ENCODE measurements at regions not wholly inside any gene's neighbourhood (a gene's known extent, or its start where the extent isn't known, plus 50 kb on each side); places are given as distances from the start of the nearest gene placed in this dataset.

GRCh38 chr20:12941025-12941424, 67.7 kb upstream of the SPTLC3 start:
- Histone ChIP-seq H3K27me3 (ENCODE audit: control insufficient read depth in 2 of 2, insufficient read depth in 2 of 2, low read length in 2 of 2) (no peaks in the 10 kb centered on the region), H3K4me2 (replicated peaks; ENCODE audit: extremely low read depth, low read length, poor library complexity, severe bottlenecking) (no peak overlapping the region), H2AFZ (ENCODE audit: insufficient read depth, low read depth, low read length, poor library complexity, severe bottlenecking) (no peak overlapping the region), H4K20me1 (ENCODE audit: insufficient read depth, low read length) (no peaks in the 10 kb centered on the region), H3K27ac (ENCODE audit: low read depth in 1 of 2, low read length in 2 of 2) (no peak overlapping the region), H3K9ac (ENCODE audit: insufficient read depth, low read length, poor library complexity, severe bottlenecking) (no peak overlapping the region), H3K4me3 (replicated peaks in 1 of 3; ENCODE audit: low read depth in 2 of 3, low read length in 3 of 3) (no peak overlapping the region), H3K36me3 (replicated peaks in 1 of 2; ENCODE audit: control insufficient read depth in 1 of 2, insufficient read depth in 2 of 2, low read length in 2 of 2) (no peaks in the 10 kb centered on the region), H3K4me1 (ENCODE audit: control insufficient read depth in 1 of 2, insufficient read depth in 2 of 2, low read length in 2 of 2) (no peaks in the 10 kb centered on the region), H3K9me3 (replicated peaks in 1 of 2; ENCODE audit: control insufficient read depth in 1 of 2, insufficient read depth in 1 of 2, low read length in 2 of 2) (no peaks in the 10 kb centered on the region), H3K79me2 (ENCODE audit: insufficient read depth, low read length) (no peaks in the 10 kb centered on the region)
- no peak overlapping the region for H3K27ac Mint-ChIP-seq
- no peak for DNase-seq
- 100% methylated on average over 1 of the region's 1 CpG for WGBS (ENCODE audit: insufficient coverage)
- no peak overlapping the region for H3K4me3 Mint-ChIP-seq
- TF ChIP-seq CTCF (IDR thresholded peaks at IDR 0.05), result no peak
- intact Hi-C loops (cut with micrococcal nuclease), result no loop called here
- no peaks in the 10 kb centered on the region for H3K9me3 Mint-ChIP-seq
- no peaks in the 10 kb centered on the region for H3K36me3 Mint-ChIP-seq
- no peaks in the 10 kb centered on the region for H3K4me1 Mint-ChIP-seq
- peaks cover 0 to 1% (median 0%) of the 10 kb centered on the region in 3 donors for H3K27me3 Mint-ChIP-seq (ENCODE audit: low read depth in 3 of 3)

DNA sequence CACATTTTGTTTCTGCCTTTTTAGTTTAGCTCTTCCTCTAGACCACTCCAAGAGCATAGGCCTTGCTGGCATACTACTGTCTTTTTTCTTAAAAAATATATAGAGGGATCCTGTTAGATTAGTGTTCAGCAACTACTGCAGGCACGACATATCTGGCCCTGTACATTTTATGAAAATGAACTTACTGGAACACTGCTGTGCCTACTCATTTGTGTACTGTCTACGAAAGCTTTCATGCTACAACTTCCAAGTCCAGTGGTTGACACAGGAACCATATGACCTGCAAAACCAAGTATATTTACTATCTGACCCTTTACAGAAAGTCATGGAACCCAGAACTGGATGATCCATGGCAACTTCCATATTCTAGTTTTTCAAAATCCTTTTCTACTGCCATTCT, 66.6 kb upstream of the SPTLC3 start:
- H3K4me2 ChIP-seq (replicated peaks; ENCODE audit: extremely low read depth, low read length, poor library complexity, severe bottlenecking), result no peak overlapping the region
- no peak for TF ChIP-seq CTCF (IDR thresholded peaks at IDR 0.05)
- H3K4me1 Mint-ChIP-seq, result no peaks in the 10 kb centered on the region
- no peaks in the 10 kb centered on the region for H3K36me3 Mint-ChIP-seq
- peaks cover 0 to 1% (median 0%) of the 10 kb centered on the region in 3 donors for H3K27me3 Mint-ChIP-seq (ENCODE audit: low read depth in 3 of 3)
- H4K20me1 ChIP-seq (ENCODE audit: insufficient read depth, low read length), result no peaks in the 10 kb centered on the region
- H3K36me3 ChIP-seq (replicated peaks in 1 of 2; ENCODE audit: control insufficient read depth in 1 of 2, insufficient read depth in 2 of 2, low read length in 2 of 2), result no peaks in the 10 kb centered on the region
- H3K4me1 ChIP-seq (ENCODE audit: control insufficient read depth in 1 of 2, insufficient read depth in 2 of 2, low read length in 2 of 2), result no peaks in the 10 kb centered on the region
- DNase-seq, result no peak
- no peak overlapping the region for H2AFZ ChIP-seq (ENCODE audit: insufficient read depth, low read depth, low read length, poor library complexity, severe bottlenecking)
- no peak overlapping the region for H3K4me3 Mint-ChIP-seq
- H3K4me3 ChIP-seq (replicated peaks in 1 of 3; ENCODE audit: low read depth in 2 of 3, low read length in 3 of 3), result no peak overlapping the region
- H3K79me2 ChIP-seq (ENCODE audit: insufficient read depth, low read length), result no peaks in the 10 kb centered on the region
- 90% methylated on average over 1 of the region's 2 CpGs for whole genome bisulfite sequencing (ENCODE audit: insufficient coverage)
- no peak overlapping the region for H3K27ac Mint-ChIP-seq
- no peak overlapping the region for H3K9ac ChIP-seq (ENCODE audit: insufficient read depth, low read length, poor library complexity, severe bottlenecking)
- H3K27ac ChIP-seq (ENCODE audit: low read depth in 1 of 2, low read length in 2 of 2), result no peak overlapping the region
- intact Hi-C loops (cut with micrococcal nuclease), result no loop called here
- H3K27me3 ChIP-seq (ENCODE audit: control insufficient read depth in 2 of 2, insufficient read depth in 2 of 2, low read length in 2 of 2), result no peaks in the 10 kb centered on the region
- H3K9me3 Mint-ChIP-seq, result no peaks in the 10 kb centered on the region
- no peaks in the 10 kb centered on the region for H3K9me3 ChIP-seq (replicated peaks in 1 of 2; ENCODE audit: control insufficient read depth in 1 of 2, insufficient read depth in 1 of 2, low read length in 2 of 2)

All from CD14-positive monocyte (primary cell).